ENCODE measurements at regions not wholly inside any gene's neighbourhood (a gene's known extent, or its start where the extent isn't known, plus 50 kb on each side); places are given as distances from the start of the nearest gene placed in this dataset.

- no peak for DNase-seq
Observed at GRCh38 chr2:136167721-136168475, 49.9 kb upstream of the CXCR4 start.
